H1 (cell line): ENCODE measurements at regions not wholly inside any gene's neighbourhood (a gene's known extent, or its start where the extent isn't known, plus 50 kb on each side); places are given as distances from the start of the nearest gene placed in this dataset.

ENCODE experiments used
- CTCF ChIA-PET: fragments of 300-600 bp; sonication (Branson Sonifier 250); formaldehyde crosslinking; loops from one replicate; lab custom pipeline; 2021; ENCODE audit not compliant: partially characterized antibody; lab: Charles Lee
- POLR2A ChIA-PET: fragments of 300-600 bp; sonication (Branson Sonifier 250); formaldehyde crosslinking; loops from one replicate; lab custom pipeline; 2021; ENCODE audit warnings: inconsistent platforms; ENCODE audit not compliant: partially characterized antibody; lab: Charles Lee
- DNase-seq, 2 experiments: peaks; one replicate each; pipeline versions ENCODE4 v3.0.0 to v3.0.0-alpha.2; 2010 to 2022; ENCODE audit warnings: low spot score in 2 of 2, low read depth in 1 of 2, mixed read lengths in 1 of 2
- FAIRE-seq: peaks from 2 replicates; lab custom pipeline; 2011; peaks lifted over from hg19 to GRCh38; lab: Jason Lieb, UNC
- H2AFZ ChIP-seq: 2 replicates; pipeline ENCODE4 v1.8.1; 2012; ENCODE audit warnings: low read length, inconsistent platforms
- H2AK5ac ChIP-seq: 2 replicates; pipeline ENCODE4 v1.6.1; 2013; ENCODE audit warnings: low read depth, low read length
- H2BK120ac ChIP-seq: replicated peaks from 2 replicates; pipeline ENCODE3; 2013; ENCODE audit warnings: low read depth, low read length, inconsistent platforms
- H2BK12ac ChIP-seq: 2 replicates; pipeline ENCODE4 v1.6.1; 2013; ENCODE audit warnings: low read depth, low read length
- H2BK15ac ChIP-seq: 2 replicates; pipeline ENCODE4 v1.6.1; 2013; ENCODE audit warnings: low read length
- H2BK20ac ChIP-seq: 2 replicates; pipeline ENCODE4 v1.6.1; 2013; ENCODE audit warnings: low read length
- H2BK5ac ChIP-seq: 2 replicates; pipeline ENCODE4 v1.6.1; 2013; ENCODE audit warnings: low read depth, low read length
- H3K14ac ChIP-seq: 2 replicates; pipeline ENCODE4 v1.6.1; 2013; ENCODE audit warnings: inconsistent platforms; ENCODE audit not compliant: insufficient read length
- H3K18ac ChIP-seq: 2 replicates; pipeline ENCODE4 v1.6.1; 2013; ENCODE audit warnings: low read length; ENCODE audit errors: extremely low read depth
- H3K23ac ChIP-seq: 2 replicates; pipeline ENCODE4 v1.6.1; 2013; ENCODE audit warnings: inconsistent platforms; ENCODE audit not compliant: insufficient read length
- H3K23me2 ChIP-seq: 2 replicates; pipeline ENCODE4 v1.6.1; 2013; ENCODE audit warnings: low read depth, low read length
- H3K27ac ChIP-seq: 2 replicates; pipeline ENCODE4 v1.6.1; 2011; ENCODE audit warnings: low read depth, low read length, inconsistent platforms
- H3K27me3 ChIP-seq, 4 experiments: replicated peaks in 1 of 4; 1 replicate in 1 of 4; 2 replicates in 3 of 4; pipeline versions ENCODE4 v1.6.1 to v1.8.1; 2011 to 2013; ENCODE audit warnings: low read length in 3 of 4, mild to moderate bottlenecking in 3 of 4, inconsistent platforms in 2 of 4, mixed read lengths in 2 of 4, moderate library complexity in 1 of 4; ENCODE audit not compliant: control insufficient read depth in 3 of 4, insufficient read depth in 3 of 4; ENCODE audit errors: extremely low read depth in 1 of 4
- H3K36me3 ChIP-seq, 4 experiments: 2 replicates each; pipeline versions ENCODE4 v1.6.1 to v1.8.1; 2011 to 2013; ENCODE audit warnings: mild to moderate bottlenecking in 4 of 4, low read length in 3 of 4, moderate library complexity in 2 of 4, control low read depth in 1 of 4, inconsistent platforms in 1 of 4; ENCODE audit not compliant: insufficient read depth in 4 of 4, control insufficient read depth in 2 of 4
- H3K4ac ChIP-seq: replicated peaks from 2 replicates; pipeline ENCODE3; 2013; ENCODE audit warnings: low read length, low read depth, mixed read lengths, inconsistent platforms; ENCODE audit not compliant: insufficient read length
- H3K4me1 ChIP-seq, 4 experiments: replicated peaks in 1 of 4; 1 replicate in 1 of 4; 2 replicates in 3 of 4; pipeline versions ENCODE4 v1.6.1 to v1.8.1; 2011 to 2013; ENCODE audit warnings: low read length in 3 of 4, inconsistent platforms in 2 of 4, mixed read lengths in 1 of 4; ENCODE audit not compliant: insufficient read depth in 4 of 4, control insufficient read depth in 3 of 4
- H3K4me2 ChIP-seq, 2 experiments: 2 replicates each; pipeline versions ENCODE4 v1.6.1 to v1.8.1; 2011 to 2013; ENCODE audit warnings: low read depth in 2 of 2, low read length in 2 of 2, control low read depth in 1 of 2, inconsistent platforms in 1 of 2, mild to moderate bottlenecking in 1 of 2; ENCODE audit not compliant: insufficient read depth in 1 of 2
- H3K4me3 ChIP-seq, 4 experiments: fragments of 200-600, 300-600 bp in 1 of 4; sonication (generic), shearing (Covaris generic), sonication (Bioruptor Twin) in 1 of 4; 2 replicates each; pipeline versions ENCODE4 v1.5.1 to v1.8.1; 2011 to 2016; ENCODE audit warnings: low read length in 4 of 4, low read depth in 3 of 4, control low read depth in 2 of 4, inconsistent platforms in 2 of 4, mild to moderate bottlenecking in 2 of 4, mixed read lengths in 1 of 4, moderate library complexity in 1 of 4; ENCODE audit not compliant: insufficient read depth in 2 of 4; ENCODE audit errors: extremely low read depth in 1 of 4
- H3K56ac ChIP-seq: replicated peaks from 2 replicates; pipeline ENCODE3; 2013; ENCODE audit warnings: low read depth, mild to moderate bottlenecking, mixed read lengths, low read length, inconsistent platforms; ENCODE audit not compliant: insufficient read length
- H3K79me1 ChIP-seq: 2 replicates; pipeline ENCODE4 v1.6.1; 2013; ENCODE audit warnings: low read depth, low read length, control low read depth
- H3K79me2 ChIP-seq, 2 experiments: 2 replicates each; pipeline versions ENCODE4 v1.6.1 to v1.8.1; 2012 to 2013; ENCODE audit warnings: low read length in 2 of 2, mild to moderate bottlenecking in 2 of 2, inconsistent platforms in 1 of 2; ENCODE audit not compliant: insufficient read depth in 2 of 2, control insufficient read depth in 1 of 2
- H3K9ac ChIP-seq, 4 experiments: replicated peaks in 1 of 4; 1 replicate in 1 of 4; 2 replicates in 3 of 4; pipeline versions ENCODE4 v1.6.1 to v1.8.1; 2011 to 2013; ENCODE audit warnings: low read depth in 3 of 4, low read length in 3 of 4, control low read depth in 2 of 4, mild to moderate bottlenecking in 2 of 4, moderate library complexity in 2 of 4, inconsistent platforms in 1 of 4; ENCODE audit errors: extremely low read depth in 1 of 4
- H3K9me3 ChIP-seq, 2 experiments: 2 replicates each; pipeline versions ENCODE4 v1.6.1 to v1.8.1; 2012 to 2013; ENCODE audit warnings: mild to moderate bottlenecking in 2 of 2, moderate library complexity in 2 of 2, control low read depth in 1 of 2, inconsistent platforms in 1 of 2, low read depth in 1 of 2, low read length in 1 of 2, mixed read lengths in 1 of 2; ENCODE audit not compliant: insufficient read depth in 2 of 2
- H4K20me1 ChIP-seq, 2 experiments: replicated peaks in 1 of 2; 2 replicates each; pipeline versions ENCODE3 to v1.8.1; 2011 to 2013; ENCODE audit warnings: inconsistent platforms in 2 of 2, low read length in 2 of 2, mild to moderate bottlenecking in 1 of 2; ENCODE audit not compliant: insufficient read depth in 2 of 2, control insufficient read depth in 1 of 2
- H4K5ac ChIP-seq: 2 replicates; pipeline ENCODE4 v1.6.1; 2013; ENCODE audit warnings: low read length, low read depth, mixed read lengths, inconsistent platforms; ENCODE audit not compliant: insufficient read length
- H4K8ac ChIP-seq: 2 replicates; pipeline ENCODE4 v1.8.0; 2013; ENCODE audit warnings: mild to moderate bottlenecking, moderate library complexity, low read length, inconsistent platforms; ENCODE audit not compliant: insufficient read depth; ENCODE audit errors: extremely low read depth
- H4K91ac ChIP-seq: replicated peaks from 2 replicates; pipeline ENCODE3; 2013; ENCODE audit warnings: low read length, mixed read lengths, inconsistent platforms; ENCODE audit not compliant: insufficient read length
- CREB1 ChIP-seq: IDR thresholded peaks from 2 replicates; pipeline ENCODE4 v1.6.1; 2012; ENCODE audit warnings: inconsistent platforms
- PHF8 ChIP-seq: fragments of 200-600 bp; sonication (generic); conservative IDR thresholded peaks from 2 replicates; pipeline ENCODE4 v1.7.1; 2012; ENCODE audit warnings: low read depth, mild to moderate bottlenecking, inconsistent platforms, low read length, moderate library complexity
- SAP30 ChIP-seq: fragments of 300-600 bp; sonication (generic); IDR thresholded peaks from 2 replicates; pipeline ENCODE4 v1.7.1; 2012; ENCODE audit warnings: low read length, moderate library complexity, mild to moderate bottlenecking, inconsistent platforms; ENCODE audit not compliant: insufficient read depth, insufficient replicate concordance
- TBP ChIP-seq: IDR thresholded peaks from 2 replicates; pipeline ENCODE4 v1.6.1; 2011; ENCODE audit warnings: low read depth, low read length, improper control_type of control experiment
- TCF12 ChIP-seq: IDR thresholded peaks from 2 replicates; pipeline ENCODE4 v1.6.1; 2011; ENCODE audit warnings: low read depth, mild to moderate bottlenecking, low read length
- WGBS, 2 experiments: shearing (Covaris generic) in 1 of 2; methylation state at CpG; one replicate each; pipeline versions ENCODE4 v1.1.6 to v1.1.7; 2013 to 2015; ENCODE audit warnings: low lambda C conversion rate in 2 of 2, mixed read lengths in 2 of 2, inconsistent platforms in 1 of 2, low coverage in 1 of 2, missing lambda C conversion rate in 1 of 2; ENCODE audit not compliant: insufficient replicate concordance in 2 of 2, insufficient coverage in 1 of 2, insufficient read length in 1 of 2; ENCODE audit errors: extremely low coverage in 1 of 2, missing lambda C conversion rate in 1 of 2; 5-methylcytosine and 5-hydroxymethylcytosine counted together

- no peak overlapping the region for H3K14ac ChIP-seq
- CTCF ChIA-PET, result interaction anchor here (0.9 to 2.9 kb wide), 5 partner anchors 10 to 634 kb away, joined by 3 to 18 read pairs (median 4); no protein-coding TSS in a partner anchor
- no peak overlapping the region for H4K91ac ChIP-seq
- H2BK20ac ChIP-seq, result no peak overlapping the region
- no peak overlapping the region for H3K27ac ChIP-seq
- H4K8ac ChIP-seq, result no peak overlapping the region
- no peaks in the 10 kb centered on the region for H3K9me3 ChIP-seq
- H4K5ac ChIP-seq, result no peak overlapping the region
- no peak overlapping the region for H2AFZ ChIP-seq
- H3K56ac ChIP-seq, result no peak overlapping the region
- no peak overlapping the region for H3K4me2 ChIP-seq
- H3K36me3 ChIP-seq, result no peaks in the 10 kb centered on the region
- no peak overlapping the region for H3K4me3 ChIP-seq
- no peak overlapping the region for H2BK12ac ChIP-seq
- no peak overlapping the region for H2AK5ac ChIP-seq
- no peak overlapping the region for H2BK120ac ChIP-seq
- H3K79me1 ChIP-seq, result no peaks in the 10 kb centered on the region
- no peak overlapping the region for H2BK15ac ChIP-seq
- H3K4ac ChIP-seq, result no peak overlapping the region
- POLR2A ChIA-PET, result no interaction called here
- TF ChIP-seq TBP, result no peak
- TF ChIP-seq SAP30, result no peak
- no peak for TF ChIP-seq CREB1
- TF ChIP-seq PHF8, result no peak
- TF ChIP-seq TCF12, result no peak
- H3K9ac ChIP-seq, result no peak overlapping the region
- no peaks in the 10 kb centered on the region for H3K79me2 ChIP-seq
- H3K4me1 ChIP-seq, result no peaks in the 10 kb centered on the region
- no peak overlapping the region for H2BK5ac ChIP-seq
- H3K23ac ChIP-seq, result no peak overlapping the region
- FAIRE-seq (no peak), DNase-seq (no peak)
- H4K20me1 ChIP-seq, result no peaks in the 10 kb centered on the region
- H3K27me3 ChIP-seq, result no peaks in the 10 kb centered on the region
- H3K23me2 ChIP-seq, result no peaks in the 10 kb centered on the region
- 91% methylated on average over 4 of the region's 4 CpGs; no CpG with 5 or more reads in 1 of the 2 experiments for WGBS, 2 experiments
- no peak overlapping the region for H3K18ac ChIP-seq
Observed at GRCh38 chr5:158061451-158061850, 202.5 kb upstream of the CLINT1 start.
